ELF-1 (cell line): ENCODE measurements at regions not wholly inside any gene's neighbourhood (a gene's known extent, or its start where the extent isn't known, plus 50 kb on each side); places are given as distances from the start of the nearest gene placed in this dataset.
"Not testable (repeated sequence)": the region's sequence is repeated elsewhere in the genome, so short reads cannot be mapped to it uniquely, and the experiment has no call there.

Experiments used
- DNase-seq: peaks from one replicate; pipeline ENCODE4 v3.0.0-alpha.2; 2016; ENCODE audit warnings: low read depth, low spot score

- no peak for DNase-seq
These were observed 1483.6 kb downstream of the UQCRFS1 start for GRCh38 chr19:27729332-27729731.

GRCh38 chr19:27722625-27723024 is 1490.3 kb downstream of the UQCRFS1 start:
- no peak for DNase-seq

- peak; percentile 6 for DNase-seq
These were observed 1492.8 kb downstream of the UQCRFS1 start for GRCh38 chr19:27720155-27720554.

GRCh38 chr19:27719034-27719433 is 1493.9 kb downstream of the UQCRFS1 start:
- no peak for DNase-seq

GRCh38 chr19:27718234-27718633 is 1494.7 kb downstream of the UQCRFS1 start:
- no peak for DNase-seq

- DNase-seq: no peak
These were observed 1495.1 kb downstream of the UQCRFS1 start for GRCh38 chr19:27717825-27718224.

GRCh38 chr19:27716922-27717321 is 1496.0 kb downstream of the UQCRFS1 start:
- DNase-seq: no peak

- no peak for DNase-seq
These were observed 1498.1 kb downstream of the UQCRFS1 start for GRCh38 chr19:27714857-27715256.

- no peak for DNase-seq
These were observed 1503.5 kb downstream of the UQCRFS1 start for GRCh38 chr19:27709496-27709895.

- not testable (repeated sequence) for DNase-seq
These were observed 1504.0 kb downstream of the UQCRFS1 start for GRCh38 chr19:27708986-27709385.

GRCh38 chr19:27707026-27707425 is 1505.9 kb downstream of the UQCRFS1 start:
- DNase-seq: not testable (repeated sequence)

GRCh38 chr19:27705896-27706295 is 1507.1 kb downstream of the UQCRFS1 start:
- no peak for DNase-seq

GRCh38 chr19:27694361-27695055 is 1518.4 kb downstream of the UQCRFS1 start:
- no peak for DNase-seq

- DNase-seq: no peak
These were observed 1521.0 kb downstream of the UQCRFS1 start for GRCh38 chr19:27691991-27692390.

- DNase-seq: peak; percentile 1
These were observed 1523.2 kb downstream of the UQCRFS1 start for GRCh38 chr19:27689734-27690241.

GRCh38 chr19:27684293-27684692 is 1528.7 kb downstream of the UQCRFS1 start:
- no peak for DNase-seq

- DNase-seq: no peak
These were observed 1531.0 kb downstream of the UQCRFS1 start for GRCh38 chr19:27681972-27682371.

GRCh38 chr19:27679905-27680304 is 1533.0 kb downstream of the UQCRFS1 start:
- no peak for DNase-seq

GRCh38 chr19:27679399-27679798 is 1533.6 kb downstream of the UQCRFS1 start:
- no peak for DNase-seq

GRCh38 chr19:27676877-27677276 is 1536.1 kb downstream of the UQCRFS1 start:
- no peak for DNase-seq

- no peak for DNase-seq
These were observed 1536.6 kb downstream of the UQCRFS1 start for GRCh38 chr19:27676334-27676733.

GRCh38 chr19:27675771-27676170 is 1537.2 kb downstream of the UQCRFS1 start:
- DNase-seq: no peak

- DNase-seq: no peak
These were observed 1538.2 kb downstream of the UQCRFS1 start for GRCh38 chr19:27674701-27675100.

GRCh38 chr19:27673986-27674385 is 1539.0 kb downstream of the UQCRFS1 start:
- DNase-seq: no peak
